GM18520 (cell line): ENCODE measurements at regions not wholly inside any gene's neighbourhood (a gene's known extent, or its start where the extent isn't known, plus 50 kb on each side); places are given as distances from the start of the nearest gene placed in this dataset.
"Not testable (repeated sequence)": the region's sequence is repeated elsewhere in the genome, so short reads cannot be mapped to it uniquely, and the experiment has no call there.

Experiments used
- ATAC-seq: cut with Tn5 transposase; IDR thresholded peaks from one replicate; pipeline ENCODE4 v1.9.1; 2021; ENCODE audit not compliant: unreplicated experiment

DNA sequence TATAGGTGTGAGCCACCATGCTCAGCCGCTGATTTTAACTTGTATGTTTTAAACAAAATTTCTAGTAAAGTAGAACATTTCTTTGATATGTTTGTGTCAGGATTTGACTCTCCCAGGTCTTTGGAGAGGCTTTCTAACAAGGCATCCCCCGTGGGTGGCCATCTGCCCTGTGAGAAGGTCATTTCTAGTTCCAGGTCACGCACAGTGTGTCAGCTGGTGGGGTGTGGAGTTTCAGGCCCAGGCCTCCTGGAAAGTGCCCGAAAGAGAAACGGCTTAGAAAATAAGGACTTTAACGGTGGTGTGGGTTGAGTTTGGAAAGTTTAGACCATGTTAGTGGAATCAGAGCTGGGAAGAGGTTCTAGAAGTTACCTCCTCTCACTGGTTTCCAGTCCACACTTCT, 61.0 kb downstream of the SPDYE17 start:
- not testable (repeated sequence) for ATAC-seq

GRCh38 chr7:76969892-76970291, 62.3 kb downstream of the SPDYE17 start:
- not testable (repeated sequence) for ATAC-seq

DNA sequence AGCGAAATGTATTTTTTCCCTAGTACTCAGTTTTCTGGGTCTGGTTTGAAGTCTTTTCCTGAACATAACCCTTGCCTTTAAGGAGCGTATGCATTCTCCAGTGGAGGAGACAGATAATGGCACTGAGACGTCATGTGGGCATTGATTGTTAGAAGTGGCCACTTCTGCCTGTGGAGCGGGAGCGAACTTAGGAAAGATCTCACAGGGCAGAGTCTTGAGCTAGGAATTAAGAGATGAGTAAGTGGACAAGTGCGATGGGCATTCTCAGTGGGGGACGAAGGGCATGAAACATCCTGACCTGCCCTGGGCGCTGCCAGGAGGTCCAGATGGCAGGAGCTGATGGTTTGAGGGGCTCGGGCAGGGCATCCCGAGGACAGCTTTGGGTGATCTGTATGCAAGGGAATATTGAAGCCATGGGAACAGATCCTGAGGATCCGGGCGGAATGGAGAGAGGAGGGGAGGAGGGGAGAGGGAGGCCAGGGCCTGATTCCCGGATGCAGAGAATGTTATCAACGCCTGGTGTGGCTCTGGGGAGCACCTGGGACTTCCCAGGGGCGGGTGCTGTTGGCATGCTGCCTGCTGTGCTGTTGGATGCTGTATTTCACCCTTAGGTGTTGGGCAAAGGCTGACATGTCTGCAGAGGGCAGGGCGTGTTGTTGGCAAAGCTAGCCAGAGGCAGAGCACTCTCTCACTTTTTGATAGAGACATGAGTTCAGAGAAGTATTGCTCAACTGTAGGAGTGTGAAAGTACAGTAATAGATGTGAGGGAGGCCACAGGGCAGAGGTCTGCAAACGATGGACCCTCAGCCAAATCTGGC, 66.2 kb downstream of the SPDYE17 start:
- ATAC-seq, result not testable (repeated sequence)

DNA sequence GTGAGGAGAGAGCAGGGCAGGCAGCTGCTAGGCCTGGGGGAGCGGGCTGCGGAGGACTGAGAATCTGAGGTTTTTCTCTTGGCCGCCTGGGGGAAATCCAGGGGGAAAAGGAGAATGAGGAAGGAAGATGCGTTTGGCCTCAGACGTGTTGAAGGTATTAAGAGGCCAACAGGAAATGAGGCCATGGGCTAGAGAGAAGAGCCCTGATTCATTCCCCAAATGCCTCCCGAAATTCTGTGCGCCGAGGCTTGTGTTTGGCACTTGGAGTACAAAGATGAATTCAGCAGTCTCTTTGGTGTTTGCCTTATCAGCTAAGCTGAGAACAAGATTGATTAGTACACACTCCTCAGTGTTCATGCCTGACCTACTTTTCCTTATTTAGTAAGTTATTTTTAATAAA, 68.1 kb downstream of the SPDYE17 start:
- not testable (repeated sequence) for ATAC-seq

GRCh38 chr7:76963061-76963460, 69.1 kb downstream of the SPDYE17 start:
- ATAC-seq, result not testable (repeated sequence)

GRCh38 chr7:76960400-76960986, 71.7 kb downstream of the SPDYE17 start:
- ATAC-seq, result not testable (repeated sequence)

DNA sequence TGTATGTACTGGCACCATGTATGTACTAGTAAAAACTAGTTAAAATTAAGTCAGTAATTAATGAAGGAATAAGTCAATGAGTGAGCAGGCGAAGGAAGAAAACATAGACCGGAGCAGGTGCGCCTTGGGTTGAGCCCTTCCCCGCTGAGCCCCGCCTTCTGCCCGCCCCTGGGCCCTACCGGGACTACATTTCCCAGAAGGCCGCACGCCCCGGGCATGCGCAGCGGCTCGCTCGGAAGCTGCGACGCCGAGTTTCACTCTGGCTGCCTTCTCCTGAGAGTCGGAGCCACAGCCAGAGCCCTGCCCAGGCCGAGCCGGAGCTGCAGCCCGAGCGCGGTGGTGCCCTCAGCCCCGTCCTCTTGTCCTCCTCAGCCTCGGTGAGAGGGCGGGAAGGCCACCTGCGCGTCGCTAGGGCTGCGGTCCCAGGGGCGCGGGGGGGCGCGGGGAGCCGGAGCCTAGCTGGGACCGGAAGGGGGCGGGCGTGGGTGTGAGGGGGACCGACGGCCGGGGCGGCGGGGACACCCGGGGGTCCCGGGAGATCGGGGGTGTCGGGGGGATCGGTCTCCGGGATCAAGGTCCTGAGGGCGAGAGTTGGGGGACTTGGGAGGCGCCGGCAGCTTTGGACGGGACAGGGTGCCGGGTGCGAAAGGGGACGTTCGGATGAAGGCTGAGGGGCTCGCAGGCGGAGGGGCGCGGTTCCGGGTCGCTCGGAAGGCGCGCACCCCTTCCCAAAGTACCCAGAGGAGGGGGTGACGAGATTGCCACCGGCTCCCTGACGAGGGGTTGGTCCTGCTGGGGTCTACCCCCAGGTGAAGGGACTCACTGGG, 72.4 kb downstream of the SPDYE17 start:
- ATAC-seq, result peak; percentile 98

- not testable (repeated sequence) for ATAC-seq
These were observed 75.6 kb downstream of the SPDYE17 start for GRCh38 chr7:76956531-76956930.

DNA sequence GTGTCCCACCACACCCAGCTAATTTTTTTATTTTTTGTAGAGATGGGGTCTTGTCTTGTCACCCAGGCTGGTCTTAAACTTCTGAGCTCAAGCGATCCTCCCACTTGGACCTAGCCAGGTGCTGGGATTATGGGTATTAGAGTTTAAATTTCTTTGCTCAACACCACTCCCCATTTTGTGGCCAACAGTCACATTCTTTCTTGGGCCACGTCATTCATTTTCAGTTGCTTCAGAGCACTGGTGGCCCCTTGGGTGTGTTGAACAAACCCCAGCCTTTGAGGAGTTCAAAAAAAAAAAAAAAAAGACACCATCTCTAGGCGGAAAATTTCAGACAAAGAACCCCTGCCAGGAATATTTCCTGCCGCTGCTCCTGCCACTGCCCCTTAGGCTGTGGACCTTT, 77.0 kb downstream of the SPDYE17 start:
- not testable (repeated sequence) for ATAC-seq

- ATAC-seq, result peak; percentile 86
These were observed 87.6 kb downstream of the SPDYE17 start for GRCh38 chr7:76944603-76945002.

DNA sequence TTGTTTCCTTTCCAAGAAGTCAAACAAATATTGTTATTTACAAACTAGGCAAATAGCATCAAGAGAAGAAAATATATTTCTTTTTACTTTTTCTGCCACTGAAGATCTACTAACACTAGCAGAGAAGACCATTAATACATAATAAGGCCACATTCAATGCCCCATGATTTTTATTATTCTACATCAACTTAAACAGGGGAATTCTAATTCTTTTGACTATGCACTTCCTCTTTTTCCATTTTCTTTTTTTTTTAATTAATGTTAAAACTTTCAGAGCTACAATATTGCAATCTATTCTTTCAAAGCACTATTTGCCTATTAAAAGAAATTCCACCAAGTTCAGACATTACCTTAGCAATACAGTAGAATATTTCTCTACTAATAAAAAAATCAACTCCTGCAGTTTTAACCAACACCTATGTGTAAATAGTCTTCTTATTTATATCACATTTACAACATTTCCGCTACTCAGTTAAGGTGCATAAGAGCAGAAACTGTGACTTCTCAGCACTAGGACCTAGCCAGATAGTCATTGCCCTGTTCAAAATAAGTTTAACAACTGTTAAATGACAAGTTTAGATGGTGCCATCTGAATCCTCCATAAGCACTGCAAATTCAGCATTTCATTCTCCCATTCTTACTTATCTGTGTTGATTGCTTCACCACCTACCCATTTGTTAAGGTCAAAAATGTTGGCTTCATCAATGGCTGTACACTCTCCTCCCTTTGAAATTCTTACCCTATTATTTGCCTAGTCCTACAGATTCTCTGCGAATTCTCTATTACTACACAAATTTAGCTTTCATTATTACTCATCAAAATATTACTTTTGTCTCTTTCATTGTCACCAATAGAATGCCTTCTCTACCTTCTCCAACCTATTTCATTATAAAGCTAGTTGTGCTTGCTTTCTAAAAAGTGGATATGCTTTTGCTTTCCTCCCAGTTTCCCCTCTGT, 90.1 kb downstream of the SPDYE17 start:
- ATAC-seq, result peak; percentile 40

DNA sequence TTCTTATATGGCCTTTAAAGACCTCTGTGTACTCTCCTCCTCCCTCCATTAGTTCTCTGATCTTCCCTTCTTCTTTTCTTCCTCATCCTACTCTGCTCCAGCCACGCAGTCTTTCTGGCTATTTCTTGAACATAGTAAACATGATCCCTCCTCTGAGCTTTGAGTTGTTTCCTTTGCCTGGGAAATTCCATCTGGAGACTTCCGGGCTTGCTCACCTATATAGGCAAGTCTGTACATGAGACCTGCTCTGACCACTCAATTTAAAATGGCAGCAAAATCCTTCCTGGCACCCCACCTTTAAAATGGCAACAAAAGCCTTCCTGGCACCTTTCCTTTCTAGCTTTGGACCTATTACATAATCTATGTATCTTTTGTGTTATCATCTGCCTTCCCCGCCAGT, 94.4 kb downstream of the SPDYE17 start:
- ATAC-seq, result not testable (repeated sequence)

GRCh38 chr7:76937330-76937729, 94.8 kb downstream of the SPDYE17 start:
- ATAC-seq, result not testable (repeated sequence)

- not testable (repeated sequence) for ATAC-seq
These were observed 95.8 kb downstream of the SPDYE17 start for GRCh38 chr7:76936346-76936745.

DNA sequence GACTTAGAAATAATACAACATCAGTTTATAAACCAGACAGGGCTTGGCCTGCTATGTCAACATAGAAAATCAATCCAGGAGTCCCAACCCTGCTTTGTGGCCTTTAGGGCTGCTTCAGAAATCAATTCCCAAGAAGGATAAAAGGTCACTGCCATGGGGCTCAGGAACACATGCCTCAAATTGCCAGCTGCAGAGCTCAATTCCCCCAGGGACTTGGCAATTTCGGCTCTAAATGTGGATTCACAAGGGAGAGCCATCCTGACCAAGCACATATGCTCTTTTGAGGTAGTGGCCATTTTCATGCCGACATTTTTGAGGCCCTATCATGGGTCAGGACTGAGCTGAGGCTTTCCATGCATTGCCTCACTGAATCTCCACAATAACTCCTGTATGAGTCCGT, 97.5 kb downstream of the SPDYE17 start:
- ATAC-seq, result not testable (repeated sequence)

GRCh38 chr7:76932957-76933356, 99.2 kb downstream of the SPDYE17 start:
- ATAC-seq, result peak; percentile 82

- not testable (repeated sequence) for ATAC-seq
These were observed 100.7 kb downstream of the SPDYE17 start for GRCh38 chr7:76931441-76931840.

GRCh38 chr7:76930416-76930815, 101.7 kb downstream of the SPDYE17 start:
- not testable (repeated sequence) for ATAC-seq

GRCh38 chr7:76928751-76929150, 103.4 kb downstream of the SPDYE17 start:
- not testable (repeated sequence) for ATAC-seq

GRCh38 chr7:76927741-76928393, 104.3 kb downstream of the SPDYE17 start:
- ATAC-seq, result peak; percentile 55
